Progenitor cell of endocrine pancreas (in vitro differentiated cells): ENCODE measurements at regions not wholly inside any gene's neighbourhood (a gene's known extent, or its start where the extent isn't known, plus 50 kb on each side); places are given as distances from the start of the nearest gene placed in this dataset.

Experiments
- DNase-seq: peaks from one replicate; pipeline ENCODE4 v3.0.0; 2021; ENCODE audit warnings: low spot score; ENCODE audit not compliant: unreplicated experiment
- H3K27ac Mint-ChIP-seq: 2 replicates; pipeline ENCODE4 v1.8.0; 2021; ENCODE audit warnings: mild to moderate bottlenecking, moderate library complexity, mixed read lengths
- H3K27me3 Mint-ChIP-seq: 2 replicates; pipeline ENCODE4 v1.8.0; 2021; ENCODE audit warnings: mixed read lengths
- H3K36me3 Mint-ChIP-seq: 2 replicates; pipeline ENCODE4 v1.8.0; 2022; ENCODE audit warnings: mixed read lengths; ENCODE audit not compliant: insufficient read depth
- H3K4me1 Mint-ChIP-seq: 2 replicates; pipeline ENCODE4 v1.8.0; 2021; ENCODE audit warnings: low read depth, mixed read lengths
- H3K4me3 Mint-ChIP-seq: 2 replicates; pipeline ENCODE4 v1.8.0; 2021; ENCODE audit warnings: low read depth, mild to moderate bottlenecking, moderate library complexity, mixed read lengths
- H3K9me3 Mint-ChIP-seq: 2 replicates; pipeline ENCODE4 v1.8.0; 2021; ENCODE audit warnings: low read depth, mixed read lengths
- TF ChIP-seq, protein P1 (sequence below): fragments of 200-600 bp; sonication (generic); IDR thresholded peaks from one replicate; pipeline ENCODE4 v1.5.0; 2021; ENCODE audit warnings: antibody characterized with exemption, mild to moderate bottlenecking; ENCODE audit not compliant: unreplicated experiment

DNA sequence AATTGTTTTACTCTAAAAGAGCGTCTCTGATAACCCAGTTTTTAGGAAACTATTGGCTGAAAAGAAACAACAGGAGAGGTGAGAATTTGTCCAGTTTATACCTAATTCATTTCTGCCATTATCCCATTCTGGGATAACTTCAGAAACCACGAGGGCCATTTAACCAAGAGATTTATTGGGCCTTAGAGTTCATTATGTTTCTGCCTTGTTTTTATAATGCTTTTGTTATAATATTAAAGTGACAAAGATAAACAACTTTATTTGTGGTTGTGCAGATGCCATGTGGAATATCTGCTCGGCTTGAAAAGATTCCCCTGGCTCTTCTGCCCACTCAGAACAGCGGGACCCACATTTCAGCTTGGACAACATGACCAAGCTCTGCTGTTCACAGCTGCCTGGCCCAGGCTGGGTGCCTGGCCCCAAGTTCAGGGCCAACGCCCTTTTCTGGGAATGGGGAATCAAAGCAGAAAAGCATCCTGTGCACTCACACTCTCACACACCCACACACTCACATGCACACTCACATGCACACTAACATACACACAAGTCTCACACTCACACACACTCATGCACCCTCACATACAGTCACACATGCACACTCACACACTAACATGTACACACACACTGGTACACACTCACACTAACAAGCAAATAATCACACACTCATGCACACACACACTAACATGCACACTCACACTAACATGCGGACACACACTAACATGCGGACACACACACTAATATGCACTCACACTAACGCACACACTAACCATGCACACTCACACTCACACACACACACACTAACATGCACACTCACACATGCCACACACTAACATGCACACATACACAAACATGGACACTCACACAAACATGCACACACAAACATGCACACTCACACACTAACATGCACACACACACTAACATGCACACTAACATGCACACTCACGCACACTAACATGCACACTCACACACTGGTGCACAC is 86.7 kb upstream of the NEDD9 start:
- no peak overlapping the region for H3K27ac Mint-ChIP-seq
- DNase-seq = no peak
- peaks cover 3% of the 10 kb centered on the region for H3K4me1 Mint-ChIP-seq
- H3K9me3 Mint-ChIP-seq = no peaks in the 10 kb centered on the region
- no peak overlapping the region for H3K4me3 Mint-ChIP-seq
- H3K36me3 Mint-ChIP-seq = peaks cover 1% of the 10 kb centered on the region
- peaks cover 4% of the 10 kb centered on the region for H3K27me3 Mint-ChIP-seq
- TF ChIP-seq, protein P1, sequence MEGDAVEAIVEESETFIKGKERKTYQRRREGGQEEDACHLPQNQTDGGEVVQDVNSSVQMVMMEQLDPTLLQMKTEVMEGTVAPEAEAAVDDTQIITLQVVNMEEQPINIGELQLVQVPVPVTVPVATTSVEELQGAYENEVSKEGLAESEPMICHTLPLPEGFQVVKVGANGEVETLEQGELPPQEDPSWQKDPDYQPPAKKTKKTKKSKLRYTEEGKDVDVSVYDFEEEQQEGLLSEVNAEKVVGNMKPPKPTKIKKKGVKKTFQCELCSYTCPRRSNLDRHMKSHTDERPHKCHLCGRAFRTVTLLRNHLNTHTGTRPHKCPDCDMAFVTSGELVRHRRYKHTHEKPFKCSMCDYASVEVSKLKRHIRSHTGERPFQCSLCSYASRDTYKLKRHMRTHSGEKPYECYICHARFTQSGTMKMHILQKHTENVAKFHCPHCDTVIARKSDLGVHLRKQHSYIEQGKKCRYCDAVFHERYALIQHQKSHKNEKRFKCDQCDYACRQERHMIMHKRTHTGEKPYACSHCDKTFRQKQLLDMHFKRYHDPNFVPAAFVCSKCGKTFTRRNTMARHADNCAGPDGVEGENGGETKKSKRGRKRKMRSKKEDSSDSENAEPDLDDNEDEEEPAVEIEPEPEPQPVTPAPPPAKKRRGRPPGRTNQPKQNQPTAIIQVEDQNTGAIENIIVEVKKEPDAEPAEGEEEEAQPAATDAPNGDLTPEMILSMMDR = no peak

DNA sequence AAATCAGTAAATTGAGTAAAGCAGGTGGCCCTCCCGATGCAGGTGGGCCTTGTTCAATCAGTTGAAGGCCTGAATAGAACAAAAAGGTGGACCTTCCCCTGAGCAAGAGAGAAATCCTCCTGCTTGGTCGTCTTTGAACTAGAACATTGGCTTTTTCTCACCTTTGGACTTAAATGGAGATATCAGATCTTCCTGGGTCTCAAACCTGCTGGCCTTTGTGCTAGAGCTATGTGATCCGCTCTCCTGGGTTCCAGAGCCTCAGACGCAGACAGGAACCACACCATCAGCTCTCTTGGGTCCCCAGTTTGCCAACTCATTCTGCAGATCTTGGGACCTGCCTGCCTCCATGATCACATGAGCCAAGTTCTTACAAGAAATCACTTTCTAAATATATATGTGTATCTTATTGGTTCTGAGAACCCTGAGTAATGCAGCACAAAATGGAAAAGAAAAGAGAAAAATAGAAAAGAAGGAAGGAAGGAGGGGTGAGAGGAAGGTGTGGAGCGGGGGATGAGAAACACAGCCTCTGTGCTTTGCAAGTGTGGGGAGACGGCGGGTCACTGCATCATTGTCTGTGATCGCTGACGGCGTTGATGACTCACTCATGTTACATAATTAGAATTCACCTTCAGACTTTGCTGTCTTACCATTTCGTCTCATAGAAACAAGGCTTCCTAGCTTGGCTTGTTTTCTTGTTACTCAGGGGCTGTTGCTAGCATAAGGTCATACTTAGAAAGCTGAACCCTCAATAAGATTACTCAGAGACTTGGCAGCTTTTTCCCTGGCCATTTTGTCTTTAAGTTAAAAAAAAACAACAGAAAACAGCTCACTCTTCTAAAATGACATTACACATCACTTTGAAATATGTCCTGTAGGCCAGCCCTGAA is 85.7 kb upstream of the NEDD9 start:
- TF ChIP-seq, protein P1 = no peak
- Mint-ChIP-seq H3K9me3 (peaks cover under 1% of the 10 kb centered on the region), H3K4me3 (no peak overlapping the region), H3K4me1 (peaks cover 1% of the 10 kb centered on the region), H3K36me3 (peaks cover 1% of the 10 kb centered on the region), H3K27me3 (peaks cover under 1% of the 10 kb centered on the region), H3K27ac (peak overlapping the region; percentile 41)
- no peak for DNase-seq

DNA sequence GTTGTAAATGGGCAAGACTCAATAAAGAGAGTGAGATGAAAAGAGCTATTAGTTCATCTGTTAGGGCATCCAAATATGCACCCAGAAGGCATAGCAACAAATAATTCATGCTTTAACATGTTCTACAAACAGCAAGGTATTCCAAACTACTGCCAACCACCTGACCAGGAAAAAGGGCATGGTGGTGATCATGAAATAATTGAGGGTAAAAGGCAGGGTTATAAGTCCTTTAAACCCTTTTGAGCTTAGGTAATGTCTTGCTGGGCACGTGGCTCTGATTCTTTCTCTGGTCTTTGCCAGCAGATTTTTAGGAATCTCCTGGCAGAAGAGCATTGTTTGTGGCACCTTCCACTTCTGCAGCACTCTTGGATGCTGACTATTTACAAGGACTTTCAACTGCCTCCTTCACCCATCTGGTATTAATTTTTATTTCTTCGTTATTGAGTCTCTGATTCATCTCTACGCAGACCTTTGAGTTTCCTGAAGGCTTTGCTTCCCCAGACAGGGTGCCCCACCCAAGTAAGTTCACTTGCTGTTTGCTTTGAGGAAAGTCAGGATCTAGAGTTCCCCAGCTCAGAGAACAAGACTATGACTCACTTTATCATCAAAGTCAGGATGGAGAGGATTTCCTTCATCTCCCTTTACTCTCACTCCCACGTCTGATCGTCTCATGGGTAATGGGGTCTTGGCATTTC is 83.4 kb upstream of the NEDD9 start:
- H3K36me3 Mint-ChIP-seq = no peaks in the 10 kb centered on the region

DNA sequence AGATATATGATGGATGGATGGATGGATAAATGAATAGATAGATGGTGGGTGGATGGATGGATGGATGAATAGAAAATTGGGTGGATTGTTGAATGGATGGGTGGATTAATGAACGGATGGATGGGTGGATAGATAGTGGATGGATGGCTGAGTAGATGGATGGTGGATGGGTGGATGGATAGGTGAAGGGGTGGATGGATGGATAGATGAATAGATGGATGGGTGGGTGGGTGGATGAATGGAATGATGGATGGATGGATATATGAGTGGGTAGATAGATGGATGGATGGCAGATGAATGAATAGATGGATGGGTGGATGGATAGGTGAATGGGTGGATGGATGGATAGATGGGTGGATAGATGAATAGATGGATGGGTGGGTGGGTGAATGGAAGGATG is 80.7 kb upstream of the NEDD9 start:
- no peak for DNase-seq
- TF ChIP-seq, protein P1 = no peak
- no peak overlapping the region for H3K27ac Mint-ChIP-seq
- H3K27me3 Mint-ChIP-seq = peaks cover 2% of the 10 kb centered on the region
- no peaks in the 10 kb centered on the region for H3K4me1 Mint-ChIP-seq
- H3K4me3 Mint-ChIP-seq = no peak overlapping the region
- H3K9me3 Mint-ChIP-seq = peaks cover 5% of the 10 kb centered on the region
- no peaks in the 10 kb centered on the region for H3K36me3 Mint-ChIP-seq

More for the DNA sequence above, 83.4 kb upstream of the NEDD9 start:
- TF ChIP-seq, protein P1 = no peak
- no peak for DNase-seq
- Mint-ChIP-seq H3K4me3 (no peak overlapping the region), H3K9me3 (peaks cover 5% of the 10 kb centered on the region), H3K27ac (no peak overlapping the region), H3K4me1 (no peaks in the 10 kb centered on the region), H3K27me3 (peaks cover 2% of the 10 kb centered on the region)

DNA sequence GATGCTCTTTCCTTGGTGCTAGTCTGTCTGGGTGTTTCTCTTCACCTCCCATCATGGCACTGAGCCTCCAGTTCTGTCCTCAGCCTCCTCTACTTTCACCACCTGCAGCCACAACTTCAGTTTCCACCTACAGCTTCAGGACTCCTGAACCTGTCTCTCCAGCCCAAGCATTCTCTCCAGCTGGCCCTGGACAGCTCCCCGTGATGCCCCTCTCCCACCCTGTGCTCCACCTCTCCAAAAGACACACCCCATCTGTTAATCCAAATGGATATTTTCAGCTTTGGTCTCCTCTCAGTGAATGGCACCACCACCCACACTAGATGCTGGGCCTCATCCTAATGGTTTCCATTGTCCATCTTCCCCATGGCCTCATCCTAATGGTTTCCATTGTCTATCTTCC is 79.5 kb upstream of the NEDD9 start:
- Mint-ChIP-seq H3K4me1 (no peaks in the 10 kb centered on the region), H3K27me3 (peaks cover 2% of the 10 kb centered on the region), H3K27ac (no peak overlapping the region), H3K36me3 (no peaks in the 10 kb centered on the region), H3K9me3 (peaks cover 5% of the 10 kb centered on the region), H3K4me3 (no peak overlapping the region)
- TF ChIP-seq, protein P1 = no peak
- no peak for DNase-seq
